ENCODE measurements at regions not wholly inside any gene's neighbourhood (a gene's known extent, or its start where the extent isn't known, plus 50 kb on each side); places are given as distances from the start of the nearest gene placed in this dataset.
"Not testable (repeated sequence)": the region's sequence is repeated elsewhere in the genome, so short reads cannot be mapped to it uniquely, and the experiment has no call there.

DNA sequence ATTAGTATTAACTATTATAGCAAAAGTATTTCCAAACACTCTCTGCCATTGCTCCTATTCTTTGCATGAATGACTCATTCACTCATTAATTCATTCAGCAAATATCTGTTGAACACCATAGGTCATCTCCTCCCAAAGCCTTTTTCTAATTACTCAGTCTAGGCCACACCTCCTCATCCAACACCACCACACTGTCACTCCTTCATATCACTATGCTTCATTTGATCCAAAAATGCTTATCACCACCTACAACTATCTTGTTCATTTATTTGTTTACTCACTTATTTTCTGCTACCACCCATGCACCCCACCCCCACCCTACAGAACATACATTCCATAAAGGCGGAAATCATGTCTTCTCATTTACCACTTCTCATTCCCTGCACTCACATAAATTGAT, 94.4 kb upstream of the TNFSF4 start:
- DNase-seq: no peak

DNA sequence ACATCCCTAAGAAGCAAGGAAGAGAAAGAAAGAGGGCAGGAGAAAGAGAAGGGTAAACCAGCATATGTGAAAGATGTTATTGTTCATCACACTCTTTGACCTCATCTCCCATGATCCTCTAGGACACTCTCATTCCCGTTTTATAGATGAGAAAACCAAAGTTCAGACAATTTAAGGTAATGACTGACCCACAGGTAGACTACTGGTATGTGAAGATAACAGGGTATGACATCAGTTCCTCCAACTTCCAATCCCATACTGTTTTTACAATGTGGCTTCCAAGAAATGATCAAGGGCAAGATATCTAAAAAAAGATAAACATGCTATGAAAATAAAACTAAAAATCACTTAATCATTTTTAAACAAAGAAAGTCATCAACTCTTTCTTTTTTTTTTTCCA, 95.2 kb upstream of the TNFSF4 start:
- DNase-seq: no peak

DNA sequence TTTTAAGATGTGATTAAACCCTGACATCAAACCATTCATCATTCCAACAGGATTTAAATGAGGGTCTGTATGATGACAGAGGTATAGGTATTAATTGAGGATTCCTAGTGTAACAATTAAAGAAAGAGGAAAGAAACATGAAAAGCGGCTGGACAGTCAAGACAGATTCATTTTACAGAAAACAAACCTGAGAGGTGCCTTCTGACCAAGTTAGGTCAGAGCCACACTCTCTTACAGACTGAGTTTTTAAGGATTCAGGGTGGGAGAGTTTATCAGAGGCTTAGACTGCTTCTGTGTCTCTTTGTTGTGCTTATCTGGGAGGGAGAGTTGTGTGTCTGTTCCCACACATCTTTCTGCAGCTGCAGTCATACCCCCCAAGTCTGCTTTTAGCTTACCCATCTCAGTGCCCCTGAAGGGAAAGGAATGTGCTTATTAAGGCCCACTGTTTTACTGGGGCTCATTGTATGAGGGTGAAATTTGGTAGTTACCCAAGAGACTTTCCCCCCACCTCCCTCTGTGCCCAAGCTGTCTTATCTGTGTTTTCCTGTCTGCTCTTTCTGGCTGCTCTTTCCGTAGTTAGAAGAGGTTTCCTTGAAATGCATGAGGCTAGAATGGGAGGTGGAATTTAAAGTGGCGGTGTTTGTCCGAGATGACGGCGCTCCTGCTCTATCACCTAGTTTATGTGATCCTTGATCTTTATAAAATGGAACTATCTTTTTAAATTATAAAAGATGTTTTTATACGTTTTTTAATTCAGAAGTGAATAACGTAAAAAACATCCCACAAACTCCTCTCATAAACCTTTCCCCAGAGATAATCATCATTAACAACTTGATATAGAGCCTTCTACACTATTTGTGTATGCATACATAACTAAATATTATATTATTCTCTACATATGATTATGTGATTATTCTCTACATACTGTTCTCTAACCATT, 96.0 kb upstream of the TNFSF4 start:
- no peak for DNase-seq

DNA sequence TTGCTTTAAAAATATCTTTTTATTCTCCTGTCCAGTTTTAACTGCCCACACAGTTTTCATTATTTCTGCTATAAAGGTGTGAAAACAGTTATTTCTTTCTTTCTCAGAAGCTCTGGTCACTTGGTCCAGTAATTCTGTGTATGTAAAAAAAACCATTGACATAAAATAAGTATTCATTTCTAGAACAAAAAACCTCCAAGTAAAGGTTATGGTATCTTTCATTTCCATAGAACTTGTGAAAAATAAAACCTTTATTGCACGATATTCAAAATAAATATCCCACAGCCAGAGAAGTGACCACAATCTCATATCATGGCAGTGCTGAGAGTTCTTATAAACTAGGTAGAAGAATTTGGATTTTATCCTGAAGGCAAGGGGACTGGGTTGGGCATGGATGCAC, 96.9 kb upstream of the TNFSF4 start:
- no peak for DNase-seq

DNA sequence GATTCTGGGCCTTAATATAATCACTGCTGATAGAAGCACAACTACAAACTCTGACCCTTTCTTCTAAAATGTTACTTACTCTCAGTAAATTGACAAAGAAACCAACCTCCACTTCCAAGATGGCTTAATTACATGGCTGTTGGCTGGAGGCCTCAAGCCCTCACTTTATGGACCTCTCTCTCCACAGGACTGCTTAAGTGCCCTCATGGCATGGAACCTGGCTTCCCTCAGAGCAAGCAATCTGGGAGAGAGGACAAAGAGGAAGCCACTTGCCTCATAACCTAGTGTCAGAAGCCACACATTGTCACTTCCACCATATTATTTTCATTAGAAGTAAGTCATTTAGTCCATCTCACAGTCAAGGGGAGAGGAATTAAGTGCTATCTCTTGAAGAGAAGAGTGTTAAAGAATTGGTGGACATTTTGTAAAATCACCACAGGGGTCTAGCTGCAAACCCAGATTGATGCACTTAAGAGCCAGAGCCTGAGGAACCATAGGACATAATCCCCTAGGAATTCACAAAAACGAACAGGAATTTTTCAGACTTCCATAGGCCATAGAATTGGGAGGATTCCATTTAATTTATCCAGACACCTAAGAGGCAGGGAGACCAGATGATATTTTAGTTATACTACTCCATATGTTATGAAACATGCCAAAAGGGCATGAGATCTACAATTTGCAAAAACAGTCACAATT, 97.5 kb upstream of the TNFSF4 start:
- DNase-seq: no peak

DNA sequence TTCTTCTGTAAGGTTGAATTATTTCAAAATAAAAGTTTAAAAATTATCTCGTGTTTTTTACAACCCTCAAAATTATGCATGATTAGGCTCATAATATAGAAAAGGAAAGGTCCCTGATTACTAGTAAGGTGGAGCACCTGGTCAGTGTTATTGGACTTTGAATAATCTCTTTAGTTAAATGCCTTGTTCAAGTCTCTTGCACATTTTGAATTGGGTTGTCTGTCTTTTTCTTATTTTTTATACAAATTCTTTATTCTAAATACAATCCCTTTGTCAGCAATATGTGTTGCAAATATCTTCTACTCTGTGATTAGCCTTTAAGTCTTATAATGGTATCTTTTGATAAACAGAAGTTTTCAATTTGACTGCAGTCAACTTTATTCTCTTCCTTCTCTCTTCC, 100.7 kb upstream of the TNFSF4 start:
- DNase-seq: no peak

DNA sequence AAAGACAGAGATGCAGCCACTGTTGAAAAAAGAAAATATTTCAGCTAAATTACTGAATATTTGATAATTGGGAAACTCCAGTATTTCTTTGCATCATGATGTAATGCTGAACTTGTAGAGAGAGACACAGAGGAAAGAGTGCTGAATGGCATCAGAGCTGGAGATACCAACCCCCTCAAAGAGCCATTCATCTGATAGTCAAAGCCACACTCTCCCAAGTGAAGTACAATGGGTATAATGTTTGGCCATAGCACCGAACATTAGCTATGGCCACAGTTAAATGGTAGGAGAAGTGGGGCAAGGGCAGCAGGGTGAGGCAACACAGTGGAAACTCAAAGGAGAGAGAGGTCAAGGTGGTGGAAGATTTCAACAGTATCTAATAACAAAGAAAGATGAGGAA, 107.5 kb upstream of the TNFSF4 start:
- no peak for DNase-seq

DNA sequence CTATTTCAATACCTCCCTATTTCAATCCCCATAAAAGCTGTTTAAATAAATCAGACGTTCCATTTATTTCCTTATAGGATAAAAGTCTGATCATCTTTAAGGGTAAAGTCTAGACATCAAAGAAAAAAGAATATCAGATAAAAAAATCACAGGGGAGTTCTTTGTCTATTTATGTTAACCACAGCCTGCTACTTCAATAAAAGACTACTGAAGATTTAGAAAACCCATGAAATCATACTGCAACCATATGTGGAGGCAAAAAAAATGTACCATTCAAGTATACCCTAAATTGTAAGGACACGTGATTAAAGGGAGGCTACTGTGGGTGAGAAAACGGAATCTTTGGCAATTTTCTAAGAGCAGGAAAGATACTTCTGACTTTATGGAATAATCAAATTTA, 108.2 kb upstream of the TNFSF4 start:
- DNase-seq: no peak

DNA sequence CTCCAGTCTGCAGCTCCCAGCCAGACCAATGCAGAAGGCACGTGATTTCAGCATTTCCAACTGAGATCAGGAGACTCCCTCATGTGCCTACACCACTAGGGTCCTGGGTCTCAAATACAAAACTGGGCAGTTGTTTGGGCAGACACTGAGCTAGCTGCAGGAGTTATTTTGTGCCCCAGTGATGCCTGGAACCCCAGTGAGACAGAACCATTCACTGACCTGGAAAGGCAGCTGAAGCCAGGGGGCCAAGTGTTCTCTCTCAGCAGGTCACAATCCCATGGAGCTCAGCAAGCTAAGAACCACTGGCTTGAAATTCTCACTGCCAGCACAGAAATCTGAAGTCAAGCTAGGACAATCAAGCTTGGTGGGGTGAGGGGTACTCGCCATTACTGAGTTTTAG, 111.7 kb upstream of the TNFSF4 start:
- no peak for DNase-seq

DNA sequence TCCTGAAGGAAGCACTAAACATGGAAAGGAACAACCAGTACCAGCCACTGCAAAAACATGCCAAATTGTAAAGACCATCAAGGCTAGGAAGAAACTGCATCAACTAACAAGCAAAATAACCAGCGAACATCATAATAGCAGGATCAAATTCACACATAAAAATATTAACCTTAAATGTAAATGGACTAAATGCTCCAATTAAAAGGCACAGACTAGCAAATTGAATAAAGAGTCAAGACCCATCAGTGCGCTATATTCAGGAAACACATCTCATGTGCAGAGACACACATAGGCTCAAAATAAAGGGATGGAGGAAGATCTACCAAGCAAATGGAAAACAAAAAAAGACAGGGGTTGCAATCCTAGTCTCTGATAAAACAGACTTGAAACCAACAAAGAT, 117.2 kb upstream of the TNFSF4 start:
- not testable (repeated sequence) for DNase-seq

DNA sequence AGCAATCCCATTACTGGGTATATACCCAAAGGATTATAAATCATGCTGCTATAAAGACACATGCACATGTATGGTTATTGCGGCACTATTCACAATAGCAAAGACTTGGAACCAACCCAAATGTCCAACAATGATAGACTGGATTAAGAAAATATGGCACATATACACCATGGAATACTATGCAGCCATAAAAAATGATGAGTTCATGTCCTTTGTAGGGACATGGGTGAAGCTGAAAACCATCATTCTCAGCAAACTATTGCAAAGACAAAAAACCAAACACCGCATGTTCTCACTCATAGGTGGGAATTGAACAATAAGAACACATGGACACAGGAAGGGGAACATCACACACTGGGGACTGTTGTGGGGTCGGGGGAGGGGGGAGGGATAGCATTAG, 120.9 kb upstream of the TNFSF4 start:
- not testable (repeated sequence) for DNase-seq

DNA sequence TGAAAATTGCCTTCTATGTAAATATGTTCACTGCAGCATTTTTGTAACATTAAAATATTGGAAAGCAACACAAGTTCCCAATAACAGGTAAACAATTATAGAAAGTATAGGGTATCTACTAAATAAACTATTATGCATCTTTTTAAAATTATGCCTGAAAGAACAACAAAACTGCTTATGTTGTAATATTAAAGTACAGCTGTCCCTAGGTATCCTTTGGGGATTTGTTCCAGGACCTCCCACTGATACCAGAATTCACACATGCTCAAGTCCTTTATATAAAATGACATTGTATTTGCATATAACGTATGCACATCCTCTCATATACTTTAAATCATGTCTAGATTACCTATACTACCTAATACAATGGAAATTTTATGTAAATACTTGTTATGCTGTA, 121.8 kb upstream of the TNFSF4 start:
- DNase-seq: no peak

DNA sequence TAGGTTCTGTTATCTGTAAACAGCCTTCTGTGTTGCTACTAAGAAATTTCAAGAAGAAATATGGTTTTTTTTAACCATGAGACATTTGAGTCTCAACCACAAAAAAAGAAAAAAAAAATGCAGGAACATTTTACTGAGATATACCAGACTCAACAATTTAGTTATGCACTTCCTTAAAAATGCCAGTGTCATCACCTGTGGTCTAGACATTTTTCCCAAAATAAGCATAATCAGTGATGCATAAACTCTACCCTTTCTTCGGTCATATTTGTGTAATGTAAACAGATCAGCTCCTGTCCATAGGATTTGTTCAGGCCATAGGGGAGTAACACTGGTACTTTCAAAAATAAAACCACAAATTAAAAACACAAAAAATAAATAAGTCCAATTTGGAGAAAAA, 122.6 kb upstream of the TNFSF4 start:
- DNase-seq: no peak

DNA sequence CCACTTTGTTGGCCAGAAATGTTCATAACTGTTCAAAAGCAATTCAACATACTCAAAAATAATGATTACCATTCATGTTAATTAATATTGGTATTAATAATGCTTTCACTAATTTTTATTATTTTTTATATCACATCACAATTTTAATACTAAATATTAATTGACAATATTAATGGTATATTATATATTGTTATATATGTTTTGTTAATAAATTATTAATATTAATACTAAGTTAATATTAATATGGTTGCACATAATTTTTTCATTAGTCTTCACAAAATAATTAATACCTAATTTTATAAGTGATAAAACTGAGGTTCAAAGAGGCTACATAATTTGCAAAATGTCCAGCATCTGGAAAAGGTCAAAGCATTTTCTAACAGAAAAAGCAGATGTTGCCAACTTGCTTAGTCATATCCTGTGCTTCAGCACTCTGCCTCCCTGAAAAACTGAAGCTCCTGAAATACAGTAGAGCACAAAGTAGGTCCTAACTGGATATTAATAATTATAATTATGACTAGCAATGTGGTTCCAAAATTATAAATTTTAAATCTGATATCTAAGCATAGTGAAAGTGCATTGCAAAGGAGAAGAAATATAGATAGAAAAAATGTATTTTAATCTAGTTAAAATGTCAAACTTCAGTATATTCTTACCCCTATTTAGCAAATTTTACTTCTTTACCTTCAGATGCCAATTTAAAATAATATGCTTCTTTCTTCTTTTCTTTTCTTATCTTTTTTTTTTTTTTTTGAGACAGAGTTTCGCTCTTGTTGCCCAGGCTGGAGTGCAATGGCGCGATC, 123.2 kb upstream of the TNFSF4 start:
- DNase-seq: no peak

DNA sequence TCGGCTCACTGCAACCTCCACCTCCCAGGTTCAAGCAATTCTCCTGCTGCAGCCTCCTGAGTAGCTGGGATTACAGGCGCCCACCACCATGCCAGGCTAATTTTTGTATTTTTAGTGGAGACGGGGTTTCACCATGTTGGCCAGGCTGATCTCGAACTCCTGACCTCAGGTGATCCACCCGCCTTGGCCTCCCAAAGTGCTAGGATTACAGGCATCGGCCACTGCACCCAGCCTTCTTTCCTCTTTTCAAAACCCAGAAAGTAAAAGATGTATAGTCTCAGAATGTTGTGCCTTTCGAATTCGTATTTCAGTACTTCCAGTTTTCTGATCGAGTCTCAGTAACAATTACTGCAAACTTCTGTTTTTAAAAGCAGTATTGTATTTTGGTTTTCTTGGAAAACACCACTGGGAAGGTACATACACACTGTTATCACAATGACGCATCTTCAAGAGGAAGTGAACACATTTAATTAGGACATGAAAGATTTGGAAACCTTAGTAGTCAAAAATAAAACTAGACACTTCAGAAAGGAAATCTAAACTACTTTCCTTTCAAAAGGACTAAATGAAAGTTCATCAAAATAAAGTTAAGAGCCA, 123.9 kb upstream of the TNFSF4 start:
- not testable (repeated sequence) for DNase-seq

DNA sequence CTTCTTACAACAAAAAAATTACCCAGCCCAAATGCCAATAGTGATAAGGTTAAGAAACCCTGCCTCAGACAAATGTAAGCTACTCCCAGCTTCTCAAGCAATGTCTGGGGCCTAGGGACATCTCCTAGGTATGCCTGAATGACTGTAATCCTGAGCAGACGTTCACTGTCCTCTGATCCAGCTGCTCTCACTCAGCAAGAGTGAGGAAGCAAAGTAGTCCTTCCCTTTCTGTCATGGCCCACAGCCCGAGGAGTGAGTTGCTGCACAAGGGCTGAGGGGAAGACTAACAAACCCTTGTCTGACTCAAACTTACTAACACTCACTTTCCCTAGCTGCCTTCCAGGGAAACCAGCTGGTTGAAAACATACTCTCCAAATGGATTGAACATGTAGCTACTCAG, 124.9 kb upstream of the TNFSF4 start:
- no peak for DNase-seq

DNA sequence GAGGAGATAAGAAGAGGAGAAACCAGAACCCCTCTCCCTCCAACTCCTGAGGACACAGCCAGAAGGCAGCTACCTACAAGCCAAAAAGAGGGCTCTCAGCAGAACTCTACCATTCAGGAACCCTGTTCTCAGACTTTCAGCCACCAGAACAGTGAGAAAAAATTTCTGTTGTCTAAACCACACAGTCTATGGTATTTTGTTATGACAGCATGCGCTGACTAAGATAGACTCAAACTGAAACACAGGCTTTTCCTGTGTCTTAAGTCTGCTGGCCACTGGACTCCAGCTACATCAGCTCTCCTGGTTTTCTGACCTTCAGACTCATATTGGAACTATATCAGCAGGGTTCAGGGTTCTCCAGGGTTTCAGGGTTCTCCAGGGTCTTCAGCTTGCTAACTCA, 126.5 kb upstream of the TNFSF4 start:
- no peak for DNase-seq

DNA sequence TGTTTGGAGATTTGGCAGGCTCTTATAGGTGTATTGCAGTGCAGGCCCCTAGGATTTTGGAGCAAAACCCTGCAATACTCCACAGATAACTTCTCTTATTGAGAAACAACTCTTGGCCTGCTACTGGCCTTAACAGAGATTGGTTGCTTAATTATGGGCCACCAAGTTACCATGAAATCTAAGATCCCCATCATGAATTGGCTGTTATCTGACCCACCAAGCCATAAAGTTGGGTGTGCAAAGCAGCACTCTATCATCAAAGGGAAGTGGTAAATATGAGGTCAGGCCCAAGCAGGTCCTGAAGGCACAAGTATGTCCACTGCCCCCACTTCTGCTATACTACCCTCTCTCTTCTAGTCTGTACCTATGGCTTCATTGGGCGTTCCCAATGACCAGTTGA, 130.0 kb upstream of the TNFSF4 start:
- DNase-seq: no peak

DNA sequence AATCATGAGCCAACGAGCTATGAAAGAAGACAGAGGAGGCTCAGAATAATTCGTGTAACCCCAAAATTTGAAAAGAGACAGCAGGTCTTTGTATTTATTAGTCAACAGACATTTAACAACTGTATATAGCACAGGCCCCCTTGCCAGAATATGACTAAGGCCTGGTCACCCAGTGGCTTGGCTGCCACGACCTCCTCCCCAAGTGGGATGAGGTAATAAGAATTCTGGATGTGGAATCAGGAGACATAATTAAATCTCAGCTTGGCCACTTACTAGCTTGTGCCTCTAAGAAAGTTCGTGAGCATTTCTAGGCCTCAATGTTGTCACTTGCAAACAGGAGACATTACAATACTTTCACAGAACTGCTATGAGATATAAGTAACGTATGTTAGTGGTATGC, 134.2 kb upstream of the TNFSF4 start:
- DNase-seq: no peak

DNA sequence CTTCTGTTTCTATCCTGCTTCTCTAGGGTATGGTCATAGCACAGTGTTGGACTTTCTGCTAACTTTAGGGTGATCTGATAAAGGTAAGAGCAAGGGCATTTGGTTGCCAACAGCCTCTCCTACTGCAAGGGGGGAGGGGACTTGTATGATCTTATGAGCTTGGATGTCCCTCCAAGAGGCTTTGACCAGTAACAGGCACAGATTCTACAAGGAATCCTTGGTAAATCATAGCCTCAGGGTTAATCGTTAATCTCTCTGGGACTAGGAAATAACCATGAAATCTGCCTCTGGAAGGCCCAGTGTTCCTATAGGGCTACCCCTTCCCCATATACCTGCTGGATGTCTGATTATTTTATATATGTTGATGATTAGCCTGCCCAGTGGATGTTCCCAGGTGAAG, 134.8 kb upstream of the TNFSF4 start:
- DNase-seq: no peak

DNA sequence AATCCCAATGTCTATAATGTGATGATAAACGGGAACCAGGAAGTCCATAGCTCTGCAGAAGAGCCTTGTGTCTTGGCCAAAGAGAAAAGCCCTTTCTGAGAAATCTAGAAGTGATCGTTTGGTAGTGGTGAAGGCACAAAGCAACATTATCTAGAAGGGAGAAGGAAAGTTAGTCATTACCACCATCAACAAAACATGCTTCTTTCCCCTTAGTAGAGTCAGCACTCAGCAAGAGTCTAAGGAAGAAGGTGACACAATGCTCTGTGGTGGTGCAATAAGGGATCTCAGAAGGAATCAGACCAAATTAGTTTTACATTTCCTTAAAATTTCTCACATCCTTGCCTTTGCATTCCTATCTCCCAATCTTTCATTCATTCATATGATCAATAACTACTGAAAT, 134.4 kb upstream of the PRDX6 start:
- DNase-seq: no peak

DNA sequence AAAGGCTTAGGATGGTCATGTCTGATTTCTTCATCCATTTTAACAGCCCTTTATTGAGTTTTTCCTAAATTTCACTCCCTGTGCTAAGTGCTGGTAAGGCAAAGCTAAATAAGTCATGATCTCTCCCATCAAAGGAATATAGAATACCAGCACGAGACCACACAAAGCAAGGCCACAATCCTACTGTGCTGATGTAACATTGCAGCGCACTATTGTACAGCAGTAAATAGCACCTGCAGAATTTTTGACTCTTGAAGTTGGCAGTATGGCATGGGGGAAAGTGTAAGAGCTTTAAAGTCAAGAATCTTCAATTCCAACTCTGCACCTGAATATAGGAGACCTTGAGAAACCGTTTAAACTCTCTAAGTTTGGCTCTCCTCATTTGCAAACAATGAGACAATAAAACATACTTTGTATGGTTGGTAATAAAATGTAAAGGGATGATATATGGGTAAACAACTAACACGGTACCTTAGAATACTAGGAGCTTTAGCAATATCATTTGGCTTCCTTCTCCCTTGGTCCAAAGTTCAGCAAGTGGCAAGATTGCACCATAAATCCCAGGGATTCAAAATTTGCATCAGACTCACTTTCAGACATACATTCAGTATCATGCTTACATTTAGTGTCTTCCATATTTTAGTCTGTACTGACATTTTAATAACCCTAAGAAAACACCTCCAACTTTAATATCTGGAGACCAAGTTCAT, 132.9 kb upstream of the PRDX6 start:
- DNase-seq: no peak
